ENCODE measurements at regions not wholly inside any gene's neighbourhood (a gene's known extent, or its start where the extent isn't known, plus 50 kb on each side); places are given as distances from the start of the nearest gene placed in this dataset.

DNA sequence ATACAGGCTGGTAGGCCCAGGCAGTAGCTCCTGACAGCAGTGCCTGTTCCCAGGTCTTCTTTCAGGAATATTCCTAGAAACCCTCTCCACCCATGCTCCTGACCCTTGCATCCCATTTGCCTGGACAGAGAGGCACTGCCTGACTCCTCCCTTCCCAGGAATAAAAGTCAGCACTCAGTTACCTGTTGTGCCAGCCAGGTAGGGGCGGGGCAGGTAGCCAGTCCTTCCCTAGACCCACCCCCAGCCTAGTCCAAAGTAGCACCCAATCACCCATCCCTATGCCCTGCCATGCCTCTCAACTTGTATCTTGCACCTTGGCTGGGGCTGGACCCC, 129.9 kb downstream of the MRPL14 start:
- DNase-seq, result no peak

DNA sequence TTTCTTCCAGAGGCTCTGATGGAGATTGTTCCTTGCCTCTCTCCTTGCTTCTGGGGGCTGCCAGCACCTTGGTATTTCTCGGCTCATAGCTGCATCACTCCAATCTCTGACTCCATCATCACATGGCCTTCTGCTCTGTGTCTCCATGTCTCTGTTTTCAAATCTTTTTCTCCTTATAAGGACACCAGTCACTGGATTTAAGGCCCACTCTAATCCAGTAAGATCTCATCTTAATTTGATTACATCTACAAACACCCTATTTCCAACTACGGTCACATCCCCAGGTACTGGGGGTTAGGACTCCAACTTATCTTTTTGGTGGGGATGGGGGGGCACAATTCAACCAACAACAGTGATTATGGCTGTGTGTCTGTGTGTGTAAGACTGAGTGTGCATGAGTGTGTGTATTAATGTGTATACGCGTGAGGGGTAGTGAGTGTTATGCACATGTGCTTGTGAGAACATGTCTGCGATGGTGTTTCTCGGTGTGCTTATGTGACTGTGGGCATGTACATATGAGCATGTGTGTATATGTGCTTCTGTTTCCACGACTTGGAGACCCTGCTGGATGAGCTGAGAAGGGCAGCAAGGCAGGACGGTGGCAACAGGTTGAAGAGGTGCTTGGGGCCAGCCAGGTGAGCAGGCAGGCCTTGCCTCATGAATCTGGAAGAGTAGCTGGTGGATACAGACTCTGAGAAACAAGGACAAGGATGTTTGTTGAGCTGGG, 130.5 kb downstream of the MRPL14 start:
- no peak for DNase-seq

DNA sequence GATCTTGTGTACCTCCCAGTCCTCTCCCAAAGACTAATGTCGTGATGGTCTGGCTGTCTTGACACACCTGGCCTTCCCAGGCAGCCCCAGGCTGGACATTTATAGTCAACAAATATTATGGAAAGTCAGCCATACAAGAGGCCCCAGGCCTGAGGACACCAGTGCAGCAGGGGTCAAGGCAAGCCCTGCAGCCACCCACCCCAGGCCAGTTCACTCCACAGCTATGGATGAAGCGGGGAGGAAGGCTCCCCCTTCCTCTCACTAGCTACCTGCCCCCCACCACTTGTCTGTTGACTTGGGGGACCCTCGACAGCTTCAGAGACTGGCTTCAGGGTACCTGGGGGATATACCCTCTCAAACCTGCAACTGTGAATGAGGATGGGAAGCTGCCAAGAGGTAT, 132.1 kb downstream of the MRPL14 start:
- DNase-seq, result no peak

DNA sequence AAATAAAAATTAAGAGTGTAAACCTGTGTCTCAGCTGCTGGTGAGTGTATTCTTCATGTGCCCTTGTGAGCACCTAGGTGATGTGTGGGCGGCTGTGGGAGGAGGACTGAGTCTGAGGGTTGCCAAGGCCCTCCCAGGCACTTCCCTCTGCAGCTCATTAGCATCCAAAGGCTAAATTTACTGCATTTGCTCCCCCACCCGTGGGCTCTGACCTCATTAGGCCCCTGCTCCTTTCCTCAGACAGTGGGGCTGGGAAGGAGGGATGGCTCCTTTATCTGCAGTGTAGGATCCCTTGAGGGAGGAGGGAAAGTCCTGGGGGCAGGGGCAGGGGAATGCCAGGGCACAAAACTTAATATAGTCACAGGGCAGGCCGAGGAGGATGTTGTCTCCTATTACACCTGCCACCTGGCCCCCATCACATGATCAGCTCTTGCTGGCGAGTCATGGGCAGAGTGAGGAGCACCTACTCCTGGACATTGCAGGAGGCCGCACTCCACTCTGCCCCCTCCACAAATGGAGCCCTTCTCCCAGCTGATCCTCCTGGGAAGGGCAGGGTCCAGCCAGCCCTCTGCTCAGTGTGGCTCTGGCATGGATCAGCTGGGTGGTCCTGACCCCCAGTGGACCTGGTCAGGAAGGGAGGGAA, 133.2 kb downstream of the MRPL14 start:
- DNase-seq, result no peak

DNA sequence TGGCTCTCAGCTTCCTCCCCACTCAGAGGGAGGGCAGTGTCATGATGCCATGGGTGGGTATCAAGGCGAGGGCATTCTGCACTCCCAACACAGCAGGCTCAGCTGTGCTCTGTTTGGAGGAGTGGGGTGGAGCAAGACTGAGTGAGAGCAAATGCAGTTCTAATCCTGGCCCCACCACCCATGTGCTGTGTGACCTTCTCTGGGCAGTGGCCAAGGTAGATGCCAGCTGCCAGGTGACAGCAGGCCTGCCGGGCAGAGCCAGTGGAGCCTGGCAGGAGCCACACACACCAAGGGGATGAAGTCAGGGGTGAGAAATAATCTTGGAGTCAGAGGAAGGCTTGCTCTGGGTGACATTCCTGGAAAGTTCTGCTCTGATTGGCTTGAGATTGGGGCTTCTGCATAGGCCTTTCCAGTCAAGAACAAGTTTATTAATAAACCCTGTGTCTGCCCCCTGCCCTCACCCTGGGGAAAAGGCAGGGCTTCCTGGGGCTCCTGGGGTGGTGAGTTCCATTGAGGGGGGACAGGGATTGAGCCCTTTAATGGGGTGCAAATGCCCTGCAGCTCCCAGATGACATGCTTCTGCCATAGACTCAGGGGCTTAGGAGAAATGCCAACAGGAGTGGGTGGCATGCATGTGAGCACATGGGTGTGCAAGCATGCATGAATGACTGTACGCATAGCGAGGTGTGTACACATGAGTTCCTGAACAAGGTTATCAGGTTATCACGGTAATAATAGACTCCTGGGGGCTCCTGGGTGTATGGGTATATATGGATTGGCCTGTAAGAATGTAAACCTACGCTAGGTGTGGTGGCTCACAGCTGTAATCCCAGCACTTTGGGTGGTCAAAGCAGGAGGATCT, 134.2 kb downstream of the MRPL14 start:
- no peak for DNase-seq

DNA sequence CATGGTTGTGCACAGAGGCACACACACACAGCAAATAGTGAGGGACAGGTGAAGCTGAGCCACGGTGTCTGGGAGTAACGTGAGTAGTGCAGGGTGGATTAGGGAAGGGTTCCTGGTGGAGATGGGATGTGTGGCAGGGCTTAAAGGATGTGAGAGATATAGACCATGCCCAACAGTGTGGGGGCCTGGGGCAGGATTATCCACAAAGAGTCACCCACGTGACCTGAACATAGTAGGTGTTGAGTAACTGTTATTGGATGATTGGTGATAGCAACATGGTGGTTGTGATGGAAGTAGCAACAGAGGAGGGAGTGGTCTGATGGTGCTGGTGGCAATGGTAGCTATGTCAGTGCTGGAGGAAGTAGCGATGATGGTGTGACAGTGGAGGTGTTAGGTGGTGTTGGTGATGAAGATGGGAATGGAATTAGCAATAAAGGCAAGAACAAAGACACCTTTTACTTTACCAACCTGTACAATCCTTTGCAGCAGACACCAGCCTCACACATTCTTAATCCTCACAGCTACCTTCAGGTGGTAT, 135.1 kb downstream of the MRPL14 start:
- DNase-seq, result no peak

DNA sequence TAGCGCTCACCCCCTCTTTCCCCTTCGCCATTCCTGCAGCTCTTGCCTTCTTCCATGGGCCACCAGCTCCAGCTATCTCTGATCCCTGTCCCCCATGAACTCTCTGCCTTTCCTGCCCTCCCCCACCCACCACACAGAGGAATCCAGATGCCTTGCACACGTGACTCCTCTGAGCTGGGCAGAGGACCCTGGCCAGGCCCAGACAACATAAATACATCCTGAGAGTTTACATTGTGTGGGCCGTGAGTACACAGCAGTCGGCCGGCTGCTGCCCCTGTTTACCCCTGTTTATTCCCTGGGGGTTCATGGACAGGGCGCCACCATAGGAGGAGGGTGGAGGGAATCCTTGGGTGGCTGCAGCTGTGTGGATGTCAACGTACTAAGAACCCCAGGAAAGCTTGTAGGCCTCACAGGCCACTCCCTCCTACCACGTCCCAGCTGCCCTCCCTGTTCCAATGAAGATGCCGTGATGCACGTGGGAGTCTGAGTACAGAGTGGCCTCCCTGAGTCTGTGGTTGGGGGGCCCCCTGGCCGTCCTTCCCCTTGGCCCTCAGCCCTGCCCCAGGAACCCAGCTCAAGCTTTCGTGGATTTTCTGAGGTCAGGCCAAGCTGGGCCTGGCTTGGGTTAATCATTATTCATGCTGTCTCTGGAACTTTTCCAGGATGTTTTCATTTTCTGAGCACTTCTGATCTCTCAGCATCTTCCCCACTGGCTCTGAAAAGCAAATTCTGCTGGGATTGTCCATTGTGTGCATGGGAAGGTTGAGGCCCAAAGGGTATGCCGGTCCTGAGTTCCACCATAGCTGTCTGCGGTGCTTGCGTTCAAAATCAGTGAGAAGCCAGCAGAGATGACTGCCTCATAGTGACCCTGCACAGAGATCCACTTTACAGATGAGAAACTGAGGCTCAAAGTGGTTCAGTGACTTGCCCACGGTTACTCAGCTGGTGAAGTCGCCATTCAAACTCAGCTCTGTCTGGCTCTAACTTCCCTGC, 136.3 kb downstream of the MRPL14 start:
- no peak for DNase-seq

DNA sequence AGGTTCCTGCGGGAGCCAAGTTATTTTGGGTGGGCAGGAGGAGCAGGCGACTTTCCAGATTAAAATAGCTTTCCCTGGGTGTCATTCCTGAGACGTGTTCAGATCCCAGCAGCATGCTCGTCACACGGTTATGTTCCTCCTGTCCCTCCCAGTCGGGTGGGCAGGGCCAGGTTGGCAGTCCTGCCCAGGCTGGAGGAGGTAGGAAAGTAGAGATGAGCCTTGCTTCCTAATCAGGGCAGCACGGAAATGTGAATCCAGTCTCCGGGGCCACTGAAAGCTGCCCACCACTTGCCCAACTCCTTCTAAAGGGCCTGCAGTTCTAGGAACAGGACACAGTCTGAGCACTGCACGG, 137.0 kb downstream of the MRPL14 start:
- DNase-seq, result no peak

DNA sequence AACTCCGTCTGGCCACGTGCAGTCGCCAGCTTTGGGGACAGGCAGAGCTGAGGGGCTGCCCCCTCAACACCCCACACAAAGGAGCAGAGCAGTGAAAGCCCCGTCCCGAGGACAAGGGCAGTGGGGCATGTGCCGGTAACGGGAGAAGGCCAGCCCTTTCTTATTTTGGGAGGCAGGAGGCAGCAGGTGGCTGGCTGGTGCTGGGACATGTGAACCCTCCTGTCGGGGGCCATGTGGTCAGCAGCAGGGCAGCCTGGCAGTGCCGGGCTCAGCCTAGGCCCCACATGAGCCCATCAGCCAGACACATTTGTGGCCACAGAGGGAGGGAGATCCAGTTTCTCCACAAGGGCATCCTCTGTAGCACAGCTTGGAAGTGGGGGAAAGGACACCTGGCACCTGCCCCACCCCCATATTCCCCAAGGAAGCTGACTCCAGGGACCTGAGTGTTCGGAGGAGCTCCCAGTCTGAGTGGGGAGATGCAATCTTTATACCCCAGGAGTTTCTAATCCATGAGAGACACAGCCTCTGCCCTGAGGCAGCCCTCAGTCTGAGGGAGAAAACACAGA, 137.6 kb downstream of the MRPL14 start:
- no peak for DNase-seq

DNA sequence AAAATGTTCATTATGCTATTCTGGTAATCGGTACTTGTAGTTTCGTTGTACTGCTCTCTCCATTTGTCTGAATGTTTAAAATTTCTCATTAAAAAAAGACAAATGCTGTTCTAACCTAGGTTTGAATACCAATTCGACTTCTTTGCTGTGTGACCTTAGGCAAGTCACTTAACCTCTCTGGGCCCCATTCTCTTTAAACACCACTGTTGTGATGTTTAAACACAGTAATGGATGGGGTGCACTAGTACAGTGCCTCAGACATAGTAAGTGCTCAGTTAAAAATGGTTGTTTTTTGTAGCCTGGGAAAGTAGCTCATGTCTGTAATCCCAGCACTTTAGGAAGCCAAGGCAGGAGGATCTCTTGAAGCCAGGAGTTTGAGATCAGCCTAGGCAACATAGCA, 138.5 kb downstream of the MRPL14 start:
- DNase-seq, result no peak

DNA sequence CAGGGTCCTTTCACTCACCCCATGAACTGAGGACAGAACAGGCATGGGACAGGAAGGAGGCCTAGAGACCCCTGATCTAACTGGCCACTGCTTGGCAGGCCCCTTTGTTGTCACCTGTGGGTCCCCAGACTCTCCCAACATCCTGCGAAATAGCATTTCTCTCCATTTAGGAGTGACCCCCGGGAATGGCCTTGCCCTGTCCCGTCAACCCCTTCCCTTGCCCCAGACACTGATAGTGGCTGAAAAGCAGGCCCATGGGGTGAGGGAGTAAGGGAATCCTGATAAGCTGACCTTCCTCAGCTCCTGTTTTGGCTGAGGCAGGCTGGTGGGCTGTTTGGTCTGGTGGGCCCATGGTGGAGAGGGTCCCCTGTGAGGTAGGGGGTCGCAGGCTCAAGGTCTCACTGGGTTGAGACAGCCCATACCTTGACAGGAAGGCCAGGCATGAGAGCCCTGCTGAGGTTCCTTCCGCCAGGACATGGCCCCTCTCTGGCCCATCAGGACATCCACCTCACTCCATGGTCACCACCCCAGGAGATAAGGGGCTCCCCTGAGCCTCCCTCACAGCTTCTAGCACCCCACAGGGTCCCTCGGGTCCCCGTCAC, 139.3 kb downstream of the MRPL14 start:
- DNase-seq, result no peak

DNA sequence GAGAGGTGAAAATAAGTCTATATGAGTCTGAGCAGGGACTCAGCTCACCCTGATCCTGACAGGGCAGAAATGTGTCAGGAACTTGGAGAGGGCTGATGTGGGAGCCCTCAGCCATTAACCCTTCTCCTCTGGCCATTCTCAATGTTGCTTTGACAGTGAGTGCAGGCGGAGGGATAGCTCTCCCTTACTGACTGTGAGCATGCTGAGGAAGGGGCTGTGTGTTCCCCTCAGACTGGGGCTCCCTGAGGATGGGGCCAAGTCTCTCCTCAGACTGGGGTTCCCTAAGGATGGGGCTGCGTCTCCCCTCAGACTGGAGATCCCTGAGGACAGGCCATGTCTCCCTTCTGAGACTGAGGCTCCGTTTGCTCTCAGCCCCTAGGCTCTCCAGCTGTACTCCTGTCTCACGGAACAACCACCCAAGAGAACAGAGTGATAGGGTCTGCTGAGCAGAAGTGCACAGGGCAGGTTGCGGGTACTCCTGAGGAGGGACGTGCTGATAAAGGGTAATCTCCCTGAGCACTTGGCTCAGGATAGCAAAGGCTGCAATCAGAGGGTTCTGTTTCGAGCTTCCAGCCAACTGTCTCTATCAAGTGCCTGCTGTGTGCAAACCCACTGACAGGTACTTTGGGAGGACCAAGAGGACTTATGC, 141.0 kb downstream of the MRPL14 start:
- no peak for DNase-seq

DNA sequence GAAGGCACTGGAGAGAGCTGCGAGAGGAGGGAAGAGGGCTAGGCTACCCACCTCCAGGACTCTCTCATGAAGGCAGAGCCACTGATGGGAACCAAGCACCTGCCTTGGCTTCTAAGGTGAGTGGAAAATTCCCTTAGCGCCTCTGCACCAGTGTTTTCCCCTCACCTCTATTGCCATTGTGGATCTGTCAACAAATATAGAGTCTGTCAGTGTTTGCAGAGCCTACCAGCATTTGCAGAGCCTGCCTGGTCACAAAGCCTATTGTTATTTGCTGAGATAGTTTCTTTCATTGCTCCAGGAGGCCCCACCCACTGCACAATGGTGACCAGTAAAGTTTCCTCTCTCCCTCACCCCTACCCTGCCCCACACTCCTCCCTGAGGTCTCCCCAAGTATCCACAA, 141.9 kb downstream of the MRPL14 start:
- no peak for DNase-seq

DNA sequence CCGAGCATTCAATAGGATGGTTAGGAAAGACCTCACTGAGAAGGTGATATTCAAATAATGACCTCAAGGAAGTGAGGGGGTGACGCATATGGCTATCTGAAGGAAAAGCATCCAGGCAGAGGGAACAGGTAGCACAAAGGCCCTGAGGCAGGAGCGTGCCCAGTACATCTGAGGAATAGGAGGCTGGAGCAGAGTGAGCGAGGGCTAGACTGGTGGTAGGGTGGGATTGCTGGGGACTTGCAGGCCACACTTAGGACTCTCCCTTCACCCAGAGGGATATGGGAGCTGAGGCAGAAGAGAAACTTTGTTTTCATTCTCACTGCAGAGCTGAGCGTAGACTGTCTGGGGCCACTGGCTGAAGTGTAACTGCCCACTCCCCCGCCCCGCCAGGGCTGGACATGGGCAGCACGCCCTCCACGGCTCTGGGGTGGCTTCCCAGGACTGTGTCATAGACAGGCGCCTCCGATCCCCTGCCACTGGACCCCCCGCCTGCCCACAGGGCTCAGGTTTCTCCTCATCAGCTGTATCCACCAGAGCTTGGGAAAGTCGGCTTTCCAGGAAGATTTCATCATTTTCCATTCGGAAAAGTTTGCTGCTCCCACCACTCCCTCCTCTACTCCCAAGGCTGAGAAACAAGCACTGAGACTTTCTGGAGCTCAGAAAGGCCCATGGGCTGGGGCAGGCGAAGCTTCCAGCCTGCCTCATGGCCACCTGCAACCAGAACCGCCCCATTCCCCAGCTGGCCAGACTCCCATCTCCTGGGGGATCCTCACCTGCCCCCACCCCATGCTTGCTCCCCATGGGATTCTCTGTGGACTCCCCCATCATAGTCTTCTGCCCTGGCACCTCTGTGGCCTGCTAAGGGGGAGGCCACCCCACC, 142.6 kb downstream of the MRPL14 start:
- DNase-seq, result no peak

DNA sequence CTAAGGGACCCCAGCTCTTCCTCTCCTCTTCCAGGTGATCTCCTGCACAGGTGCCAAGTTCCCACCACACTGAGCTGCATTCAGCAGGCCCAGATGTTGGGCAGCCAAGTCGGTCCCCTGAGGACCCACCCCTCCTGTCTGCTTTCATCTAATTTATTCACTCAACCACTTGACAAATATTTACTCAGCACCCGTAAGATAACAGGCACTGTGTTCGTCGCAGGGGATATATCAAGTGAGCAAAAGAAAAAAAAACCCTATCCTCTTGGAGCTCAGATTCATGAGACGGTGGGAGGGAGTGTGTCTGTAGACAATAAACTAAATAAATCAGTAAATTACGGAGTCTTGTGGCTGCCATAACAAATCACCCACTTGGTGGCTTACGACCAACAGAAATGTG, 143.6 kb downstream of the MRPL14 start:
- no peak for DNase-seq

DNA sequence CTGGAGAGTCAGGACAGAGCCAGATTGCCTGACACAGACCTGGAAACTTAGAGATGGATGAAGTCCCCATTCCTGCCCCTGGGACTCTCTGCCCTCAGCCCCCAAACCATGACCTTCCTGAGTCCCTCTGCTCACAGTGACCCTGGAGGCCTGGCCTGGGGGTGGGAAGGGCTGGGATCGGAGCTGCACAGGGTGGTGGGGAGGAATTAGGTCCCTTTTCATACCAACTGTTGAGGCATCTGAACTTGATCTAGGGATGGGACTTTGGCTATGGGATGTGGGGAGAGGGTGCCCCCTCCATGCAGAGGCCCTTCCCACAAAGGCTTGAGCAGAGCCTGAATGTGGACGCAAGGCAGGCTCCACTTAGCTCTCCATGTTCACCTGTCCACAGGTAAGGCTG, 144.1 kb downstream of the MRPL14 start:
- DNase-seq, result no peak

DNA sequence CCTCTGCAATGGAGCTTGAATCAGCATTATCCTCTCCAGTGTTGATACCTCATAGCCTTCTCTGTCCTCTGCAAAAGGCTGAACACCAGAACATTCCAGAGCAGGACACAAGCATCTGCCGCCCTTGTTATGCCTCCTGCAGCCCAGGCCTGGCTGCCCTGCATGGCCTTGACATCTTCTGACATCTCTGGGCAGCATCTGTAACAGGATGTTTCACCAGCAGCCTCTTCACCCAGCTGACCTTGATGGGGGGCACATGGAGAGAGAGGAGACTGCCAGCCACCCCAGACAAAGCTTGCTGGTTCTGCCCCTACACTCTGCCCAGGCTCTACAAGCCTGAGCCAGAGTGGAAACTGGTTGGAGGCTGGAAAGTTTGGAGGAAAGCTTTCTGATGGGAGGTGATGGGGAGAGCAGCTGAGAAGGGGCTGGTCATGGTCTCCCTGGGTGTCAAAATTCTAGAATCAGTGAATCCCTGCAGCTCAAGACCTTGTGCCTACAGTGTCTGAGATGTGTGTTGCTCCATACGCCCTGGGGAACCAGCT, 145.1 kb downstream of the MRPL14 start:
- DNase-seq, result no peak

DNA sequence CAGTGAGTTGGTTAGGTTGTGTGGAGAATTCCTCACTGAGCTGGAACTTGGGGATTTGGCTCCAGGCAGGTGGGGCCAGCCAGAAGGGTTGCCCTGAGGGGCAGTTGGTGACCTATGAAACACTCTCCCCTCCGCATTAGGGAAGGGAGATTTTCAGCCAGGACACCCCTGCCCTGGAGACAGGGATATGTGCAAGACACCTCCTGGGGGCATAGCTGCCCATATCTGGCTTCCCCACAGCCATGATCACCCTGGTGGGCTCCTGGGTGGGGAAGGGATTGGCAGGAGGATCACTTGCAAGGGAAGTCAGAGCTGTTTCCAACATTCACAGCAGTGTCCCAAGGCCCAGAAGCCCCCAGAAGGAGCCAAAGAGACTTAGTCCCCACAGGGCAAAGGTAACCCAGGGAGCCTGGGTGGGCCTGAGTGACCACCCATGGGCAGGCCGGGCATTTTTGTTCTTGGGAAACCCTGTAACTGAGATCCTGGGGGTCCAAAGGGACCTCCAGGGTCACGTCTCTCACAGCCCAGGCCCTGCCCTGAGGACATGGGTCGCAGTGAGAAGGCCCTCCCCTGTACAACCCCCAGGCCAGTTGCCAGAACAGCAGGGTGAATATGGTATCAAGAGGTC, 145.8 kb downstream of the MRPL14 start:
- DNase-seq, result no peak

DNA sequence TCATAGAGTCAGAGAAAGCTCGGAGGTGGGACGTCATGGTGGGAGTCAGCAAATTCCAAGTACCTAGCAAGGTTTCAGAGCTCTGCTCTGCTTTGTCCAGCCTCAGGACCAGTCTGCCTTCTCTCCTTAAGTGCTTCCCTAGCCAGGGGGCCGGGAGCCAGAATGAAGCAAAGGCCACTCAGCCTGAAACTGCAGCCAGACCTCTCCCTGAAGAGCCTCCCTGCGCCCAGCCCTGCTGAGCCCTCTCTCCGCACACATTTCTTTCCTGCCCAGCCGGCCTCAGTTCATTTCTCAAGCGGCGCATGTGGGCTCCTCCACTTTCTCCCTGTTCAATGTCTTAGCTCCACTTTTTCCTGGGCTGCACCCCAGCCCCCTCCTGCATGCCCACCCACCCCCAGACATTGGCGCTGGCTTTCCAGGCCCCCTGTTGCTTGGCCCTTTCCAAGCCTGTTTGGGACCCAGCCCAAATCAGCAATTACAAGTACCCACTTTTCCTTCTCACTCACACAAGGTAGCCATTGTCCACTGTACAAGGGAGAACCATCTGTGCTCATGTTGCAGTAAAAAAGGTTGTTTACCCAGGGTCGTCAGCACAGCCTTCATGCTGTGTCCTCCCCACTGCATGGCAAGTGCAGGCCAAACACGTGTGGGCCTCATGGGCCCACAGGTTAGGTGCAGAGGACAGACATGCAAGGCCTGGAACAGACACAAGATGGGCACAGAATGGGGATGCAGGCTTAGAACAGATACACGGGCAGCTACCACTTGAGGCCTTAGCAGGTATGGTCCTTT, 147.1 kb downstream of the MRPL14 start:
- no peak for DNase-seq
